DOHH2 (cell line): ENCODE measurements at regions not wholly inside any gene's neighbourhood (a gene's known extent, or its start where the extent isn't known, plus 50 kb on each side); places are given as distances from the start of the nearest gene placed in this dataset.

Source experiments
- CTCF ChIP-seq: fragments of 200-600 bp; sonication (generic); IDR thresholded peaks from one replicate; pipeline ENCODE4 v1.5.1; 2014; ENCODE audit warnings: antibody characterized with exemption, mild to moderate bottlenecking, low read depth, low read length; ENCODE audit not compliant: poor library complexity, severe bottlenecking
- EZH2phosphoT487 ChIP-seq: fragments of 200-600 bp; sonication (generic); IDR thresholded peaks from 2 replicates; pipeline ENCODE4 v1.6.1; 2017; ENCODE audit warnings: borderline replicate concordance, mild to moderate bottlenecking, antibody characterized with exemption, low read length, moderate library complexity, mixed read lengths

GRCh38 chr10:90621577-90621976 is 236.3 kb downstream of the HTR7 start:
- TF ChIP-seq CTCF (no peak), EZH2phosphoT487 (no peak)
